DMS153 (cell line): ENCODE measurements at regions not wholly inside any gene's neighbourhood (a gene's known extent, or its start where the extent isn't known, plus 50 kb on each side); places are given as distances from the start of the nearest gene placed in this dataset.

Experiments
- DNase-seq: peaks from one replicate; lab custom pipeline; 2025; lab: John Stamatoyannopoulos, UW

- no peak for DNase-seq
Observed at GRCh38 chr18:38406607-38407006, 841.0 kb upstream of the CELF4 start.

GRCh38 chr18:38402509-38402908, 836.9 kb upstream of the CELF4 start:
- no peak for DNase-seq

GRCh38 chr18:38397094-38397493, 831.5 kb upstream of the CELF4 start:
- no peak for DNase-seq

GRCh38 chr18:38386146-38386545, 820.5 kb upstream of the CELF4 start:
- DNase-seq: no peak

GRCh38 chr18:38369772-38370690, 804.4 kb upstream of the CELF4 start:
- DNase-seq: peak; percentile 28

GRCh38 chr18:38368886-38369285, 803.3 kb upstream of the CELF4 start:
- DNase-seq: no peak

- DNase-seq: no peak
Observed at GRCh38 chr18:38368246-38368645, 802.6 kb upstream of the CELF4 start.

- no peak for DNase-seq
Observed at GRCh38 chr18:38367473-38367872, 801.9 kb upstream of the CELF4 start.

- DNase-seq: no peak
Observed at GRCh38 chr18:38362286-38362792, 796.7 kb upstream of the CELF4 start.

- no peak for DNase-seq
Observed at GRCh38 chr18:38358805-38359657, 793.4 kb upstream of the CELF4 start.

GRCh38 chr18:38353149-38353548, 787.6 kb upstream of the CELF4 start:
- DNase-seq: no peak

GRCh38 chr18:38350141-38350540, 784.5 kb upstream of the CELF4 start:
- DNase-seq: no peak

- no peak for DNase-seq
Observed at GRCh38 chr18:38330573-38330972, 765.0 kb upstream of the CELF4 start.

- no peak for DNase-seq
Observed at GRCh38 chr18:38329145-38329544, 763.5 kb upstream of the CELF4 start.

- no peak for DNase-seq
Observed at GRCh38 chr18:38322206-38322605, 756.6 kb upstream of the CELF4 start.

GRCh38 chr18:38321262-38321661, 755.7 kb upstream of the CELF4 start:
- DNase-seq: no peak

- DNase-seq: no peak
Observed at GRCh38 chr18:38318416-38318815, 752.8 kb upstream of the CELF4 start.

- no peak for DNase-seq
Observed at GRCh38 chr18:38313831-38314230, 748.2 kb upstream of the CELF4 start.

- DNase-seq: no peak
Observed at GRCh38 chr18:38312532-38312931, 746.9 kb upstream of the CELF4 start.

GRCh38 chr18:38310936-38311335, 745.3 kb upstream of the CELF4 start:
- no peak for DNase-seq

- DNase-seq: no peak
Observed at GRCh38 chr18:38307914-38308313, 742.3 kb upstream of the CELF4 start.

GRCh38 chr18:38305961-38306360, 740.4 kb upstream of the CELF4 start:
- DNase-seq: no peak

- no peak for DNase-seq
Observed at GRCh38 chr18:38301621-38302020, 736.0 kb upstream of the CELF4 start.
